Activated CD8-positive, alpha-beta memory T cell treated with anti-CD3 and anti-CD28 coated beads, Interleukin-2, amount 10 ng/mL, durations not matched to agents 7 days and 5 days (primary cell): ENCODE measurements at regions not wholly inside any gene's neighbourhood (a gene's known extent, or its start where the extent isn't known, plus 50 kb on each side); places are given as distances from the start of the nearest gene placed in this dataset.
"Not testable (repeated sequence)": the region's sequence is repeated elsewhere in the genome, so short reads cannot be mapped to it uniquely, and the experiment has no call there.

Experiments used
- ATAC-seq: fragments of 150-1000 bp; cut with Tn5 transposase; one replicate; pipeline ENCODE4 v1.10.0; 2021; ENCODE audit warnings: moderate library complexity
- CTCF ChIA-PET: fragments of 350-600 bp; sonication (Branson Sonifier 250); formaldehyde crosslinking; loops from one replicate; lab custom pipeline; 2021; ENCODE audit warnings: antibody characterized with exemption; lab: Charles Lee
- DNase-seq: peaks from one replicate; pipeline ENCODE4 v3.0.0-alpha.2; 2020
- H3K27ac Mint-ChIP-seq: one replicate; pipeline ENCODE4 v1.8.0; 2021; ENCODE audit warnings: mild to moderate bottlenecking, mixed read lengths
- H3K27me3 Mint-ChIP-seq: one replicate; pipeline ENCODE4 v1.8.0; 2021; ENCODE audit warnings: mixed read lengths
- H3K36me3 Mint-ChIP-seq: one replicate; pipeline ENCODE4 v1.8.0; 2021; ENCODE audit warnings: mild to moderate bottlenecking, mixed read lengths
- H3K4me1 Mint-ChIP-seq: one replicate; pipeline ENCODE4 v1.8.0; 2021; ENCODE audit warnings: mixed read lengths
- H3K4me3 Mint-ChIP-seq: one replicate; pipeline ENCODE4 v1.8.0; 2021; ENCODE audit warnings: mild to moderate bottlenecking, moderate library complexity, mixed read lengths
- H3K9me3 Mint-ChIP-seq: one replicate; pipeline ENCODE4 v1.8.0; 2022; ENCODE audit warnings: low read depth, mixed read lengths

GRCh38 chr6:4364711-4365110, 229.3 kb upstream of the ECI2 start:
- no peak for DNase-seq

GRCh38 chr6:4364172-4364571, 228.8 kb upstream of the ECI2 start:
- Mint-ChIP-seq H3K4me3 (no peak overlapping the region), H3K27ac (no peak overlapping the region), H3K4me1 (peaks cover 6% of the 10 kb centered on the region), H3K9me3 (no peaks in the 10 kb centered on the region), H3K36me3 (no peaks in the 10 kb centered on the region), H3K27me3 (no peaks in the 10 kb centered on the region)
- ATAC-seq = no peak
- CTCF ChIA-PET = no interaction called here
- DNase-seq = no peak

More at GRCh38 chr6:4364711-4365110, 229.3 kb upstream of the ECI2 start:
- H3K4me3 Mint-ChIP-seq = no peak overlapping the region
- H3K27ac Mint-ChIP-seq = no peak overlapping the region
- H3K36me3 Mint-ChIP-seq = no peaks in the 10 kb centered on the region
- CTCF ChIA-PET = no interaction called here
- H3K4me1 Mint-ChIP-seq = peaks cover 6% of the 10 kb centered on the region
- H3K9me3 Mint-ChIP-seq = no peaks in the 10 kb centered on the region
- peaks cover under 1% of the 10 kb centered on the region for H3K27me3 Mint-ChIP-seq
- ATAC-seq = no peak

- CTCF ChIA-PET = no interaction called here
- no peak for ATAC-seq
- Mint-ChIP-seq H3K27ac (no peak overlapping the region), H3K4me1 (peaks cover 6% of the 10 kb centered on the region), H3K36me3 (no peaks in the 10 kb centered on the region), H3K27me3 (no peaks in the 10 kb centered on the region), H3K4me3 (no peak overlapping the region), H3K9me3 (no peaks in the 10 kb centered on the region)
- DNase-seq = no peak
Observed at GRCh38 chr6:4363656-4364055, 228.3 kb upstream of the ECI2 start.

- H3K9me3 Mint-ChIP-seq = no peaks in the 10 kb centered on the region
- no peak overlapping the region for H3K4me3 Mint-ChIP-seq
- ATAC-seq (no peak), DNase-seq (no peak)
- CTCF ChIA-PET = no interaction called here
- no peak overlapping the region for H3K27ac Mint-ChIP-seq
- H3K4me1 Mint-ChIP-seq = peaks cover 6% of the 10 kb centered on the region
- no peaks in the 10 kb centered on the region for H3K27me3 Mint-ChIP-seq
- H3K36me3 Mint-ChIP-seq = no peaks in the 10 kb centered on the region
Observed at GRCh38 chr6:4362326-4362725, 227.0 kb upstream of the ECI2 start.

GRCh38 chr6:4360920-4361319, 225.5 kb upstream of the ECI2 start:
- H3K4me3 Mint-ChIP-seq = no peak overlapping the region
- CTCF ChIA-PET = no interaction called here
- ATAC-seq = no peak
- peaks cover 6% of the 10 kb centered on the region for H3K4me1 Mint-ChIP-seq
- H3K36me3 Mint-ChIP-seq = no peaks in the 10 kb centered on the region
- DNase-seq = no peak
- H3K27ac Mint-ChIP-seq = no peak overlapping the region
- no peaks in the 10 kb centered on the region for H3K9me3 Mint-ChIP-seq
- no peaks in the 10 kb centered on the region for H3K27me3 Mint-ChIP-seq

GRCh38 chr6:4359108-4359730, 223.8 kb upstream of the ECI2 start:
- no peaks in the 10 kb centered on the region for H3K27me3 Mint-ChIP-seq
- CTCF ChIA-PET = no interaction called here
- no peak overlapping the region for H3K4me3 Mint-ChIP-seq
- H3K4me1 Mint-ChIP-seq = peaks cover 4% of the 10 kb centered on the region
- no peaks in the 10 kb centered on the region for H3K9me3 Mint-ChIP-seq
- DNase-seq = no peak
- H3K36me3 Mint-ChIP-seq = no peaks in the 10 kb centered on the region
- ATAC-seq = no peak
- H3K27ac Mint-ChIP-seq = no peak overlapping the region

- H3K4me1 Mint-ChIP-seq = no peaks in the 10 kb centered on the region
- no peak for DNase-seq
- H3K4me3 Mint-ChIP-seq = no peak overlapping the region
- no peaks in the 10 kb centered on the region for H3K36me3 Mint-ChIP-seq
- CTCF ChIA-PET = no interaction called here
- no peaks in the 10 kb centered on the region for H3K9me3 Mint-ChIP-seq
- no peaks in the 10 kb centered on the region for H3K27me3 Mint-ChIP-seq
- no peak for ATAC-seq
- H3K27ac Mint-ChIP-seq = no peak overlapping the region
Observed at GRCh38 chr6:4358414-4359107, 223.2 kb upstream of the ECI2 start.

GRCh38 chr6:4357660-4358152, 222.3 kb upstream of the ECI2 start:
- CTCF ChIA-PET, H3K36me3 Mint-ChIP-seq, H3K4me3 Mint-ChIP-seq, H3K9me3 Mint-ChIP-seq, H3K27me3 Mint-ChIP-seq, H3K27ac Mint-ChIP-seq, H3K4me1 Mint-ChIP-seq, DNase-seq, ATAC-seq: not testable (repeated sequence)

GRCh38 chr6:4356899-4357659, 221.7 kb upstream of the ECI2 start:
- CTCF ChIA-PET = no interaction called here
- Mint-ChIP-seq H3K4me1 (no peaks in the 10 kb centered on the region), H3K27me3 (no peaks in the 10 kb centered on the region), H3K4me3 (no peak overlapping the region), H3K27ac (no peak overlapping the region), H3K9me3 (no peaks in the 10 kb centered on the region), H3K36me3 (no peaks in the 10 kb centered on the region)
- ATAC-seq = no peak
- no peak for DNase-seq

- Mint-ChIP-seq H3K36me3 (no peaks in the 10 kb centered on the region), H3K27me3 (no peaks in the 10 kb centered on the region), H3K9me3 (no peaks in the 10 kb centered on the region), H3K4me1 (no peaks in the 10 kb centered on the region), H3K4me3 (no peak overlapping the region), H3K27ac (no peak overlapping the region)
- DNase-seq (no peak), ATAC-seq (no peak)
- CTCF ChIA-PET = no interaction called here
Observed at GRCh38 chr6:4355241-4355640, 219.9 kb upstream of the ECI2 start.

- CTCF ChIA-PET = no interaction called here
- Mint-ChIP-seq H3K27ac (no peak overlapping the region), H3K9me3 (no peaks in the 10 kb centered on the region)
Observed at GRCh38 chr6:4354181-4354580, 218.8 kb upstream of the ECI2 start.

GRCh38 chr6:4352731-4353130, 217.4 kb upstream of the ECI2 start:
- H3K4me1 Mint-ChIP-seq = no peaks in the 10 kb centered on the region
- no peaks in the 10 kb centered on the region for H3K36me3 Mint-ChIP-seq
- H3K9me3 Mint-ChIP-seq = no peaks in the 10 kb centered on the region
- no peaks in the 10 kb centered on the region for H3K27me3 Mint-ChIP-seq
- no peak for DNase-seq
- no peak overlapping the region for H3K4me3 Mint-ChIP-seq
- H3K27ac Mint-ChIP-seq = no peak overlapping the region
- CTCF ChIA-PET = no interaction called here
- no peak for ATAC-seq

More at GRCh38 chr6:4354181-4354580, 218.8 kb upstream of the ECI2 start:
- Mint-ChIP-seq H3K4me3 (no peak overlapping the region), H3K36me3 (no peaks in the 10 kb centered on the region), H3K4me1 (no peaks in the 10 kb centered on the region), H3K27me3 (no peaks in the 10 kb centered on the region)
- DNase-seq = no peak
- ATAC-seq = no peak

GRCh38 chr6:4352322-4352669, 216.9 kb upstream of the ECI2 start:
- DNase-seq (no peak), ATAC-seq (no peak)
- no peaks in the 10 kb centered on the region for H3K36me3 Mint-ChIP-seq
- no peaks in the 10 kb centered on the region for H3K27me3 Mint-ChIP-seq
- no peaks in the 10 kb centered on the region for H3K4me1 Mint-ChIP-seq
- CTCF ChIA-PET = no interaction called here
- H3K9me3 Mint-ChIP-seq = no peaks in the 10 kb centered on the region
- no peak overlapping the region for H3K4me3 Mint-ChIP-seq
- H3K27ac Mint-ChIP-seq = no peak overlapping the region
